Progenitor cell of endocrine pancreas (in vitro differentiated cells): ENCODE measurements at regions not wholly inside any gene's neighbourhood (a gene's known extent, or its start where the extent isn't known, plus 50 kb on each side); places are given as distances from the start of the nearest gene placed in this dataset.

Experiments used
- DNase-seq: peaks from one replicate; pipeline ENCODE4 v3.0.0; 2021; ENCODE audit warnings: low spot score; ENCODE audit not compliant: unreplicated experiment
- H3K27ac Mint-ChIP-seq: 2 replicates; pipeline ENCODE4 v1.8.0; 2021; ENCODE audit warnings: mild to moderate bottlenecking, moderate library complexity, mixed read lengths
- H3K27me3 Mint-ChIP-seq: 2 replicates; pipeline ENCODE4 v1.8.0; 2021; ENCODE audit warnings: mixed read lengths
- H3K36me3 Mint-ChIP-seq: 2 replicates; pipeline ENCODE4 v1.8.0; 2022; ENCODE audit warnings: mixed read lengths; ENCODE audit not compliant: insufficient read depth
- H3K4me1 Mint-ChIP-seq: 2 replicates; pipeline ENCODE4 v1.8.0; 2021; ENCODE audit warnings: low read depth, mixed read lengths
- H3K4me3 Mint-ChIP-seq: 2 replicates; pipeline ENCODE4 v1.8.0; 2021; ENCODE audit warnings: low read depth, mild to moderate bottlenecking, moderate library complexity, mixed read lengths
- H3K9me3 Mint-ChIP-seq: 2 replicates; pipeline ENCODE4 v1.8.0; 2021; ENCODE audit warnings: low read depth, mixed read lengths
- TF ChIP-seq, protein P1 (sequence below): fragments of 200-600 bp; sonication (generic); IDR thresholded peaks from one replicate; pipeline ENCODE4 v1.5.0; 2021; ENCODE audit warnings: antibody characterized with exemption, mild to moderate bottlenecking; ENCODE audit not compliant: unreplicated experiment

GRCh38 chr7:109868215-109868860 is 1222.6 kb upstream of the LRRN3 start:
- TF ChIP-seq, protein P1, sequence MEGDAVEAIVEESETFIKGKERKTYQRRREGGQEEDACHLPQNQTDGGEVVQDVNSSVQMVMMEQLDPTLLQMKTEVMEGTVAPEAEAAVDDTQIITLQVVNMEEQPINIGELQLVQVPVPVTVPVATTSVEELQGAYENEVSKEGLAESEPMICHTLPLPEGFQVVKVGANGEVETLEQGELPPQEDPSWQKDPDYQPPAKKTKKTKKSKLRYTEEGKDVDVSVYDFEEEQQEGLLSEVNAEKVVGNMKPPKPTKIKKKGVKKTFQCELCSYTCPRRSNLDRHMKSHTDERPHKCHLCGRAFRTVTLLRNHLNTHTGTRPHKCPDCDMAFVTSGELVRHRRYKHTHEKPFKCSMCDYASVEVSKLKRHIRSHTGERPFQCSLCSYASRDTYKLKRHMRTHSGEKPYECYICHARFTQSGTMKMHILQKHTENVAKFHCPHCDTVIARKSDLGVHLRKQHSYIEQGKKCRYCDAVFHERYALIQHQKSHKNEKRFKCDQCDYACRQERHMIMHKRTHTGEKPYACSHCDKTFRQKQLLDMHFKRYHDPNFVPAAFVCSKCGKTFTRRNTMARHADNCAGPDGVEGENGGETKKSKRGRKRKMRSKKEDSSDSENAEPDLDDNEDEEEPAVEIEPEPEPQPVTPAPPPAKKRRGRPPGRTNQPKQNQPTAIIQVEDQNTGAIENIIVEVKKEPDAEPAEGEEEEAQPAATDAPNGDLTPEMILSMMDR = no peak
- H3K27ac Mint-ChIP-seq = no peak overlapping the region
- no peaks in the 10 kb centered on the region for H3K9me3 Mint-ChIP-seq
- no peak for DNase-seq
- no peaks in the 10 kb centered on the region for H3K27me3 Mint-ChIP-seq
- H3K4me1 Mint-ChIP-seq = peaks cover 7% of the 10 kb centered on the region
- H3K4me3 Mint-ChIP-seq = no peak overlapping the region
- H3K36me3 Mint-ChIP-seq = no peaks in the 10 kb centered on the region

DNA sequence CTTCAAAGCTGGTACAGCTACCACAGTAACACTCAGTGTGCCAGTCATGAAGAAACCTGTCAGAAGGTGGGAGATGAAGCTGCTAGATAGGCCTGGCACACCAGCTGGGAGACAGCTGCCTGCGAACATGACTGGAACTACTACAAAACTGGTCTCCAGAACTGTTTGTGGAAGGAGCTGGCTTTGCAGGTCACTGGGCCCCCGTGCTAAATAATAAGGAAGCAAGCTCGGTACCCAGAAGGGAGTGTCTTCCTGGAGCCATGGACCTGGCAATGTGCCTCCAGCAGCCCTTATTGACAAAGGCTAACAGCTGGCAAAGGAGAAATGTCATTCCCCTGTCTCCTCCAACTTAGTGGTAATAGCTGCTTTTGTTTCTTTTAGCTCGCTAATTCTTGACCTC is 1217.6 kb upstream of the LRRN3 start:
- H3K27ac Mint-ChIP-seq = no peak overlapping the region
- H3K9me3 Mint-ChIP-seq = no peaks in the 10 kb centered on the region
- TF ChIP-seq, protein P1 = no peak
- H3K4me1 Mint-ChIP-seq = peaks cover 6% of the 10 kb centered on the region
- H3K4me3 Mint-ChIP-seq = no peak overlapping the region
- H3K36me3 Mint-ChIP-seq = no peaks in the 10 kb centered on the region
- peaks cover 5% of the 10 kb centered on the region for H3K27me3 Mint-ChIP-seq
- no peak for DNase-seq

GRCh38 chr7:109879287-109879828 is 1211.6 kb upstream of the LRRN3 start:
- H3K27ac Mint-ChIP-seq = no peak overlapping the region

GRCh38 chr7:109890622-109891021 is 1200.3 kb upstream of the LRRN3 start:
- H3K36me3 Mint-ChIP-seq = peaks cover 1% of the 10 kb centered on the region
- H3K27ac Mint-ChIP-seq = no peak overlapping the region
- no peak overlapping the region for H3K4me3 Mint-ChIP-seq
- H3K4me1 Mint-ChIP-seq = peaks cover 8% of the 10 kb centered on the region
- TF ChIP-seq, protein P1 = no peak
- H3K9me3 Mint-ChIP-seq = peaks cover 4% of the 10 kb centered on the region
- DNase-seq = no peak
- H3K27me3 Mint-ChIP-seq = peaks cover 13% of the 10 kb centered on the region

More at GRCh38 chr7:109879287-109879828, 1211.6 kb upstream of the LRRN3 start:
- TF ChIP-seq, protein P1 = no peak
- peaks cover 21% of the 10 kb centered on the region for H3K4me1 Mint-ChIP-seq
- DNase-seq = no peak
- H3K4me3 Mint-ChIP-seq = no peak overlapping the region
- peaks cover 5% of the 10 kb centered on the region for H3K9me3 Mint-ChIP-seq
- peaks cover 18% of the 10 kb centered on the region for H3K27me3 Mint-ChIP-seq
- H3K36me3 Mint-ChIP-seq = peaks cover 1% of the 10 kb centered on the region

DNA sequence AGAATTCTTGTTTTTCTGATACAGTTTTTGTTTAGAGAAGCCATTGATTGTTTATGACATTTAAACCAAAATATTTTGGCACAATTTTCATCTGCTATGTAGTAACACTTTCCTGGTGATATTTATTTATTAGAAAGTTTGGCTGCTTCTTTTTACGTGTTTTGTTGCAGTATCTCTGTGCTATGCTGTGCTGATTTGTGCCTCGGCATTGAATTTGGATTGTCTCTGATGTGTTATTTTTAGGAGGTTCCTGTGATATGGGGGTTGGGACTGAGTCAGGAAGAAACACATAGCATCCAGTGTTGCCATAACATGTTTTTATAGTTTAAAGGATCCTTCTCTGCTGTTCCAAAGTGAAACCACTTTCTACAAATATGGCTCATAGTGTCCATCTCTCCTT is 1197.7 kb upstream of the LRRN3 start:
- H3K27ac Mint-ChIP-seq = no peak overlapping the region
- H3K27me3 Mint-ChIP-seq = peaks cover 5% of the 10 kb centered on the region
- TF ChIP-seq, protein P1 = no peak
- no peak for DNase-seq
- H3K4me1 Mint-ChIP-seq = no peaks in the 10 kb centered on the region
- no peak overlapping the region for H3K4me3 Mint-ChIP-seq
- H3K36me3 Mint-ChIP-seq = peaks cover 1% of the 10 kb centered on the region
- peaks cover 4% of the 10 kb centered on the region for H3K9me3 Mint-ChIP-seq
